Chondrocyte (in vitro differentiated cells): ENCODE measurements at regions not wholly inside any gene's neighbourhood (a gene's known extent, or its start where the extent isn't known, plus 50 kb on each side); places are given as distances from the start of the nearest gene placed in this dataset.

Experiments
- DNase-seq: peaks from one replicate; pipeline ENCODE4 v3.0.0; 2021; ENCODE audit warnings: mixed read lengths, low spot score
- H3K27ac Mint-ChIP-seq: one replicate; pipeline ENCODE4 v1.8.0; 2021; ENCODE audit warnings: mild to moderate bottlenecking, moderate library complexity, mixed read lengths; ENCODE audit not compliant: unreplicated experiment
- H3K27me3 Mint-ChIP-seq: 2 replicates; pipeline ENCODE4 v1.8.0; 2021; ENCODE audit warnings: low read depth, mixed read lengths
- H3K36me3 Mint-ChIP-seq: 2 replicates; pipeline ENCODE4 v1.8.0; 2021; ENCODE audit warnings: low read depth, mixed read lengths
- H3K4me1 Mint-ChIP-seq: 2 replicates; pipeline ENCODE4 v1.8.0; 2021; ENCODE audit warnings: low read depth, mild to moderate bottlenecking, mixed read lengths
- H3K4me3 Mint-ChIP-seq: one replicate; pipeline ENCODE4 v1.8.0; 2021; ENCODE audit warnings: mild to moderate bottlenecking, moderate library complexity, mixed read lengths; ENCODE audit not compliant: unreplicated experiment
- H3K9me3 Mint-ChIP-seq: 2 replicates; pipeline ENCODE4 v1.8.0; 2021; ENCODE audit warnings: low read depth, mixed read lengths
- TF ChIP-seq, protein P1 (sequence below): fragments of 200-600 bp; sonication (generic); IDR thresholded peaks from 2 replicates; pipeline ENCODE4 v1.5.0; 2021; ENCODE audit warnings: antibody characterized with exemption, mild to moderate bottlenecking, moderate library complexity

DNA sequence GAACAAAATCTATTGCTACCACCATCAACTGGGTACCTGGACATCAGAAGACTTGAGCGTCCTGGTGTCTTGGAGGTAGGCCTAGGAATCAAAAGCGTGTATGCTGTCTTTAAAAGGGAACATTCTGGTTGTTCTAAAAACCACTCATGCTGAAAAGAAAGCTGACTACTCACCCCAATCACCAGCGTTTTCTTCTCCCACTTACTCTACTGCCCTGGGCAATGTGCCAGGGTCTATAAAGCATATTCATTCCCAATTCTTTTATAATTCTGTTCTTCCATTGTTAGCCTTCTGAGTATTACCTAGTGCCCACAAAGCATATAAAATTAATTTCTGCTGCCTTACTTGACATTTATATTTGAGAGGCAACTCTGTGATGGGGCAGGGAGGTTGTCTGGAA is 133.4 kb downstream of the KCNA5 start:
- TF ChIP-seq, protein P1, sequence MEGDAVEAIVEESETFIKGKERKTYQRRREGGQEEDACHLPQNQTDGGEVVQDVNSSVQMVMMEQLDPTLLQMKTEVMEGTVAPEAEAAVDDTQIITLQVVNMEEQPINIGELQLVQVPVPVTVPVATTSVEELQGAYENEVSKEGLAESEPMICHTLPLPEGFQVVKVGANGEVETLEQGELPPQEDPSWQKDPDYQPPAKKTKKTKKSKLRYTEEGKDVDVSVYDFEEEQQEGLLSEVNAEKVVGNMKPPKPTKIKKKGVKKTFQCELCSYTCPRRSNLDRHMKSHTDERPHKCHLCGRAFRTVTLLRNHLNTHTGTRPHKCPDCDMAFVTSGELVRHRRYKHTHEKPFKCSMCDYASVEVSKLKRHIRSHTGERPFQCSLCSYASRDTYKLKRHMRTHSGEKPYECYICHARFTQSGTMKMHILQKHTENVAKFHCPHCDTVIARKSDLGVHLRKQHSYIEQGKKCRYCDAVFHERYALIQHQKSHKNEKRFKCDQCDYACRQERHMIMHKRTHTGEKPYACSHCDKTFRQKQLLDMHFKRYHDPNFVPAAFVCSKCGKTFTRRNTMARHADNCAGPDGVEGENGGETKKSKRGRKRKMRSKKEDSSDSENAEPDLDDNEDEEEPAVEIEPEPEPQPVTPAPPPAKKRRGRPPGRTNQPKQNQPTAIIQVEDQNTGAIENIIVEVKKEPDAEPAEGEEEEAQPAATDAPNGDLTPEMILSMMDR, result no peak
- peaks cover 3% of the 10 kb centered on the region for H3K4me1 Mint-ChIP-seq
- no peak overlapping the region for H3K4me3 Mint-ChIP-seq
- no peak for DNase-seq
- H3K36me3 Mint-ChIP-seq, result no peaks in the 10 kb centered on the region
- no peaks in the 10 kb centered on the region for H3K9me3 Mint-ChIP-seq
- H3K27me3 Mint-ChIP-seq, result peaks cover 15% of the 10 kb centered on the region
- H3K27ac Mint-ChIP-seq, result no peak overlapping the region

DNA sequence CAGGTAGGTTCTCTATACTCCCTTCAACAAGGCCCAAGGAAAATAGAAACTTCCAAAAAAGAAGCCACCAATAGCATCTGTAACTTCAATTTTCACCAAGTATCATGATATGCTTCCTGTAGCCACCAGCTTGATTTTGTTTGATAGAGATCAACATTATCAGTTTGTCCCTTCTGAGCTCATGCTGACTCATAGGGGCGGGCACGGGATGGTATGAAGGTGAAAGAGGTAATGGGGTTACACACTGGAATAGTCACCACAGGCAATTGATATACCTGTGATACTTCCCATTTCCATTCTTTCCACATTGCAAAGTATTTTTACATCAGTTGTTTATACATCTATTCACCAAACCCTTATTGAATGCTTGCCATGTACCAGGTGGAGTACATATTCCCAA is 134.1 kb downstream of the KCNA5 start:
- TF ChIP-seq, protein P1, result no peak
- H3K27ac Mint-ChIP-seq, result no peak overlapping the region
- H3K4me3 Mint-ChIP-seq, result no peak overlapping the region
- H3K27me3 Mint-ChIP-seq, result peaks cover 18% of the 10 kb centered on the region
- no peak for DNase-seq
- H3K36me3 Mint-ChIP-seq, result no peaks in the 10 kb centered on the region
- H3K9me3 Mint-ChIP-seq, result no peaks in the 10 kb centered on the region
- H3K4me1 Mint-ChIP-seq, result peaks cover 3% of the 10 kb centered on the region

DNA sequence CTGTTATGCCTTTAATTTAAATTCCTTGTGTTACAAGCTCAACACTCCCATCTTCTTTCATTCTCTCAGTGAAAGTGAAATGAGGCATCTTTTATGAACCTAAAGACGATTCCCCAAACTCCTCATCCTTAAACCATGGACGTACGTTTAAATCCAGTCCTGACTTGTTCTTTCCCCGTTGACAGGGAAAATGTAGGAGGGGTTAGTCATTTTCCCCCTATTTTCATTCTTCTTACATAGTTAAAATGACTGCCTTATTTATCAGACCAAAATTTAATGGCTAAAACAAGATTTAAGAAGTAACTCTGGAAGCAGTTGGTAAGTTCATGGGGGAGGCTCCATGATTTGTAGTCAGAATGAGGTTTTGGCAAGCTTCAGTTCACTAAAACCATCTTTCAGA is 134.9 kb downstream of the KCNA5 start:
- DNase-seq, result no peak
- Mint-ChIP-seq H3K9me3 (no peaks in the 10 kb centered on the region), H3K27me3 (peaks cover 18% of the 10 kb centered on the region)

GRCh38 chr12:5180496-5180895 is 136.8 kb downstream of the KCNA5 start:
- H3K27me3 Mint-ChIP-seq, result peaks cover 17% of the 10 kb centered on the region
- H3K9me3 Mint-ChIP-seq, result no peaks in the 10 kb centered on the region
- H3K4me3 Mint-ChIP-seq, result no peak overlapping the region
- H3K27ac Mint-ChIP-seq, result no peak overlapping the region
- no peaks in the 10 kb centered on the region for H3K36me3 Mint-ChIP-seq
- TF ChIP-seq, protein P1, result no peak
- no peak for DNase-seq
- H3K4me1 Mint-ChIP-seq, result no peaks in the 10 kb centered on the region

More for the DNA sequence above, 134.9 kb downstream of the KCNA5 start:
- H3K4me3 Mint-ChIP-seq, result no peak overlapping the region
- no peaks in the 10 kb centered on the region for H3K36me3 Mint-ChIP-seq
- no peak overlapping the region for H3K27ac Mint-ChIP-seq
- TF ChIP-seq, protein P1, result no peak
- H3K4me1 Mint-ChIP-seq, result peaks cover 3% of the 10 kb centered on the region

- Mint-ChIP-seq H3K27me3 (peaks cover 8% of the 10 kb centered on the region), H3K4me1 (no peaks in the 10 kb centered on the region), H3K9me3 (no peaks in the 10 kb centered on the region), H3K27ac (no peak overlapping the region), H3K4me3 (no peak overlapping the region), H3K36me3 (no peaks in the 10 kb centered on the region)
- no peak for DNase-seq
- TF ChIP-seq, protein P1, result no peak
These were observed 140.5 kb downstream of the KCNA5 start for GRCh38 chr12:5184186-5184585.
